ENCODE measurements at regions not wholly inside any gene's neighbourhood (a gene's known extent, or its start where the extent isn't known, plus 50 kb on each side); places are given as distances from the start of the nearest gene placed in this dataset.
"Not testable (repeated sequence)": the region's sequence is repeated elsewhere in the genome, so short reads cannot be mapped to it uniquely, and the experiment has no call there.

GRCh38 chr10:29797616-29798015 lies 162.8 kb upstream of the SVIL start:
- no peak for DNase-seq (ENCODE audit: low read depth)

GRCh38 chr10:29795850-29796249 lies 161.1 kb upstream of the SVIL start:
- peak; percentile 57 for DNase-seq (ENCODE audit: low read depth)

DNA sequence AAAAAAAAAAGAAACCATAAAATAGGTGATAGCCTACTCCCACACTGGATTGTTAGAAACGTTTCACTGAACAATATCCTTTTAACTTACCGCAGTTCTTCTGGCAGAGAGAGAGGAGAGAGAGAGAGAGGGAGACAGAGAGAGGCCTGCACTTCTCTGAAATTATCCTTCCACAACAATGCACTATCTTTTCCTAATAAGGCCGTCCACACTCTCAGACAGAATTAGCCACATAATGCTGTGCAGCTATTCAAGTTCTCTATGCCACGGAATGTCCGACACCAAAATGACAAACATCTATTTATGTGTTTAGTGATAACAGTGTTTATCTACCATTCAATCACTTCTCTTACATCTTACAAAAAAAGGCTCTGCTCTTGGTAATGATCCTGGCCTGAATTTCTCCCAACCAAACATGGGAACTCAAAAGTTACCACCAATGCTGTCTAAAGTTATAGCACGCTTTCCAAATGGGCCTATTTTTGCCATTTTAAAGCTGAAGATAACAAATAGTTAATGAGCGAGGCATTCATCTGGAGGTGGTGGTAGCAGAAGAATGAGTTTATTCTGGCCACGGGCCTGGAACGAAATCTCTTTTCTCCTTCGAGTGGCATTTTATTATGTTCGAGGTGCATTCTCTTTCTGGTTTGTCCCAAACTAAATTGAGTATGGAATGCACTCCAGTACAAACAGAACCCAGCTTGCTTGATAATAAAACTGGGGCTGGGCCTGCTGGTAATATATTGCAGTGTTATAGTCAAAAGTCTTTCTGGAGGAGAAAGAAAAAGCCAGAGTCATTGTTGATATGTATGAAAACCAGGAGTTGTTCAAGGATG lies 160.2 kb upstream of the SVIL start:
- DNase-seq (ENCODE audit: low read depth) = peak; percentile 5

DNA sequence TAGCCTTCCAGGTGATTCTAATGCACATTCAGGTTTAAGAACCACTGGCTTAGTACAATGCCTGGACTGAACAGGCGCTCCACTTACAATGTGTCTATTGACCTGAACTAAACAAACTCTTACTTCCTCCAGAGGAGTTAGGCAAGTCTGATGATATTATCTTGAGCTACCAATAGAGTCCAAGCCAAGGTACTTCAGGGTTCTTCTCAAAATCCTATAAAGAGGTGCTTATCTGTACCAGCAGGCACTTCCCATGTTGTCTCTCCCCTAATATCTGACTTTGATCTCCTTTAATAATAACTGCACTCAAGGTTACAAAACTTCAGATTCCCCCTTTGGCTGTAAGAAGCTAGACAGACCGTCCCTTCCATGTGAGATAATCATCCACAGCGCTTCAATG lies 157.0 kb upstream of the SVIL start:
- no peak for DNase-seq (ENCODE audit: low read depth)

- DNase-seq (ENCODE audit: low read depth) = no peak
Observed at GRCh38 chr10:29790207-29790606, 155.4 kb upstream of the SVIL start.

- no peak for DNase-seq (ENCODE audit: low read depth)
Observed at GRCh38 chr10:29788113-29788512, 153.3 kb upstream of the SVIL start.

- DNase-seq (ENCODE audit: low read depth) = no peak
Observed at GRCh38 chr10:29785701-29786100, 150.9 kb upstream of the SVIL start.

- peak; percentile 97 for DNase-seq (ENCODE audit: low read depth)
Observed at GRCh38 chr10:29784175-29784773, 149.5 kb upstream of the SVIL start.

GRCh38 chr10:29783201-29783947 lies 148.6 kb upstream of the SVIL start:
- peak; percentile 29 for DNase-seq (ENCODE audit: low read depth)

GRCh38 chr10:29780639-29781038 lies 145.9 kb upstream of the SVIL start:
- no peak for DNase-seq (ENCODE audit: low read depth)

DNA sequence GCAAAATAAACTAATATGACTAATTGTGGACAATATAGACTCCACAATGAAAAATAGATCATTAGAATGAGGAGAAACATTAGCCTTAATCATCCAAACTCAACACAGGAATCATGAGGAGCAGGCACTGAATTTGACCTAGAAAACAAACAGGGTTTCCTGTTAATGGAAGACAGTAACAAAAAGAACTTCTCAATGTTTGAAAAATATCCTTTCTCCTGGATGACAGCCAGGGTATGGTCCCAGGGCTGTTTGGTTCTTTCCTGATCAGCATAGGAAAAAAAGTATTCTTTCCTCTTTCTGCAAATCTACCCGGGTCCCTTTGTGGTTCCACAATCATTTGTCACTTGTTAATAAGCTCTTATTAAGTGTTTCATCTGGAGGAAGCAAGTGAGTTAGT lies 145.3 kb upstream of the SVIL start:
- DNase-seq (ENCODE audit: low read depth) = no peak

DNA sequence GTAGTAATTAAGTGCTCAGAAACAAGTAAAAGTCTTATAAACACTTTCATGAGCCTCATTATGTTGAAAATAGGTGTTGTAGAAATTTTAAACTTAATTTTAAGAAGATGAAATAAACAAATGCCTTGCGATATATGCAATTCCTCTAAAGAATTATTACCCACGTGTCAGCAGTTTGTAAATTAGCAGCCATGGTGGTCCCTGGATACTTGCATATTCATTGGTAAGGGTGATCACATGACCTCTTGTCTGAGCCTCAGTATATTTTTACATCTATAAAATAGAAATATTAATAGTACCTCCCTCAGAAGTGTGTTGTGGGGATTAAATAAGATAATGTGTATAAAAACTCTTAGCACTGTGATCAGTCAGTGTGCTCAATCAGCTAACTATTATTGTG lies 141.5 kb upstream of the SVIL start:
- DNase-seq (ENCODE audit: low read depth) = no peak

DNA sequence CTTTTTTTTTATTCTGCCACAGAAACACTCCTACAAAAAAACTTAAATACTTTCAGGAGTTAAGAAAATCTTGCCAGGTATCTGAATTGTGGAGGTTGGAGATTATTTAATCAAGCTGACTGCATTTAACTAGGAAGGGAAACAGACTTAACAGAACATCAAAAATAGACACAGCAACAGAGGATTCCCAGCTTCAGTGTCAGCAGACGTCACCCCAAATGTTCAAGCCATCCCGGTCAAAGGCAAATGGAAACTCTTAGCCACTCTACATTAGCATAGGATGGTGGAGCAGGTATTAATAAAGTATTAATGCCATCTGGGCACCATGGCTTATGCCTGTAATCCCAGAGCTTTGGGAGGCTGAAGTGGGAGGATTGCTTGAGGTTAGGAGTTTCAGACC lies 139.7 kb upstream of the SVIL start:
- DNase-seq (ENCODE audit: low read depth) = no peak

- DNase-seq (ENCODE audit: low read depth) = no peak
Observed at GRCh38 chr10:29773675-29774091, 138.9 kb upstream of the SVIL start.

GRCh38 chr10:29772403-29772802 lies 137.6 kb upstream of the SVIL start:
- no peak for DNase-seq (ENCODE audit: low read depth)

- DNase-seq (ENCODE audit: low read depth) = no peak
Observed at GRCh38 chr10:29771376-29771775, 136.6 kb upstream of the SVIL start.

GRCh38 chr10:29769277-29769676 lies 134.5 kb upstream of the SVIL start:
- not testable (repeated sequence) for DNase-seq (ENCODE audit: low read depth)

GRCh38 chr10:29767968-29768367 lies 133.2 kb upstream of the SVIL start:
- DNase-seq (ENCODE audit: low read depth) = peak; percentile 17

DNA sequence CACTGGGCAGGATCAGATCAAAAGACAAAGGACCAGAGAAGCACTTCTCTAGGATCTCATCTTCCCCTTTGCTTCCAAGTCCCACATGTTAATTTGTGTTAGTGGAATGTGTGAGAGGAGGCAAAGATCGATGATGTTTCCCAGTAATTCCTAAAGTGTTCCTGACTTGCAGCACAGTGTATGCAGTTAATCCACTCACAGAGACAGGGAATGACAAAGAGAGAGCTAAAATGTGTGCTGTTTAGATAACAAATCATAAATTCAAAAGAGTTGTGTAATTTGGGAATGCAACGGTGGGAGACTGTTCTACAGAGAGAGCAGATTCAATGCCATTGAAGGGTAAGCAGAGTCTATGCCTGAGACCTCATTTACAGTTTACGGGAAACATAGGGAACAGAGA lies 132.0 kb upstream of the SVIL start:
- no peak for DNase-seq (ENCODE audit: low read depth)

GRCh38 chr10:29765330-29765729 lies 130.6 kb upstream of the SVIL start:
- DNase-seq (ENCODE audit: low read depth) = no peak

- no peak for DNase-seq (ENCODE audit: low read depth)
Observed at GRCh38 chr10:29763396-29763795, 128.6 kb upstream of the SVIL start.

DNA sequence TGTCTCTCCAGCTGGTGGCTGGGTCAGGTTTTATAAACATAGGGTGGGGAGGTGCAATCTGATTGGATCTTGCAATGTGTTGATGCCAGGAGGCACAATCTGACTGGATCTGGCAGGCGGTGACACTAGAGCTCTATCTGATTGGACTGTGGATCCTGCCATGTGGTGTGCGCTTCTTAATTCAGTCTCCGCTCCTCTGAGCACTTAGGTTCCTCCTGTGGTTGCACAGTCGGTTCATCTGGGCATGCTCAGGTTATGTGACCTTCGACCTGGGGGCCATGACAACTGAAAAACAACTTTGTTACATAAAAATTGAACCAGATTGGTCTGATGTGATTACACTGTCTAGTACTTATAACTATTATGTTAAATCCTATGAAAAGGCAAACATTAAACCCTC lies 127.1 kb upstream of the SVIL start:
- no peak for DNase-seq (ENCODE audit: low read depth)

All from M059J (cell line).